IMR-90 (cell line): ENCODE measurements at regions not wholly inside any gene's neighbourhood (a gene's known extent, or its start where the extent isn't known, plus 50 kb on each side); places are given as distances from the start of the nearest gene placed in this dataset.

Experiments
- ATAC-seq: fragments of 200-7000 bp; cut with Tn5 transposase; 2 replicates; pipeline ENCODE4 v1.9.1; 2020; ENCODE audit warnings: low read depth, mild to moderate bottlenecking, moderate library complexity
- BruUV-seq: library from RNA; stranded (reverse); fragments of 400-500 nt; replicated peaks from 2 replicates; lab custom pipeline; 2021; lab: Mats Ljungman, UMichigan
- CTCF ChIA-PET: fragments of 300-600 bp; formaldehyde crosslinking; extraction: SDS; loops from one replicate; lab custom pipeline; 2021; ENCODE audit warnings: antibody characterized with exemption; lab: Yijun Ruan, JAX
- POLR2A ChIA-PET: fragments of 300-600 bp; sonication (Branson Sonifier 250); formaldehyde crosslinking; loops from one replicate; lab custom pipeline; 2022; ENCODE audit warnings: antibody characterized with exemption; ENCODE audit not compliant: unreplicated experiment; lab: Charles Lee
- DNase-seq: peaks from one replicate; pipeline ENCODE4 v3.0.0; 2013
- H2AFZ ChIP-seq: replicated peaks from 2 replicates; pipeline ENCODE3; 2013; ENCODE audit warnings: low read length, mild to moderate bottlenecking; ENCODE audit not compliant: poor library complexity
- H2AK5ac ChIP-seq: 2 replicates; pipeline ENCODE4 v1.6.1; 2013; ENCODE audit warnings: low read depth, low read length, inconsistent platforms
- H2AK9ac ChIP-seq: replicated peaks from 2 replicates; pipeline ENCODE3; 2013; ENCODE audit warnings: mild to moderate bottlenecking, low read depth, low read length, moderate library complexity; ENCODE audit not compliant: poor library complexity
- H2BK120ac ChIP-seq: 2 replicates; pipeline ENCODE4 v1.6.1; 2013; ENCODE audit warnings: low read depth, low read length, inconsistent platforms
- H2BK15ac ChIP-seq: 3 replicates; pipeline ENCODE4 v1.6.1; 2013; ENCODE audit warnings: low read depth, low read length, inconsistent platforms
- H2BK20ac ChIP-seq: 2 replicates; pipeline ENCODE4 v1.6.1; 2013; ENCODE audit warnings: low read depth, mild to moderate bottlenecking, inconsistent platforms, low read length, moderate library complexity
- H2BK5ac ChIP-seq: 2 replicates; pipeline ENCODE4 v1.6.1; 2013; ENCODE audit warnings: mild to moderate bottlenecking, low read depth, low read length, inconsistent platforms; ENCODE audit not compliant: poor library complexity, severe bottlenecking
- H3K14ac ChIP-seq: replicated peaks from 2 replicates; pipeline ENCODE4 v1.6.1; 2013; ENCODE audit warnings: low read depth, low read length, inconsistent platforms
- H3K18ac ChIP-seq: 2 replicates; pipeline ENCODE4 v1.6.1; 2013; ENCODE audit warnings: low read depth, low read length, control low read depth
- H3K23ac ChIP-seq: 2 replicates; pipeline ENCODE4 v1.6.1; 2013; ENCODE audit warnings: low read depth, low read length, inconsistent platforms
- H3K27ac ChIP-seq: 2 replicates; pipeline ENCODE4 v1.5.1; 2013; ENCODE audit warnings: mild to moderate bottlenecking, control low read depth, low read length; ENCODE audit not compliant: insufficient read depth
- H3K27me3 ChIP-seq: 2 replicates; pipeline ENCODE4 v1.6.1; 2013; ENCODE audit warnings: low read length; ENCODE audit not compliant: control insufficient read depth, insufficient read depth
- H3K36me3 ChIP-seq: 2 replicates; pipeline ENCODE4 v1.6.1; 2013; ENCODE audit warnings: low read length, mixed read lengths; ENCODE audit not compliant: control insufficient read depth, insufficient read depth
- H3K4ac ChIP-seq: 2 replicates; pipeline ENCODE4 v1.6.1; 2013; ENCODE audit warnings: low read depth, low read length, inconsistent platforms
- H3K4me1 ChIP-seq: 2 replicates; pipeline ENCODE4 v1.6.1; 2013; ENCODE audit warnings: low read length, mixed read lengths; ENCODE audit not compliant: control insufficient read depth, insufficient read depth
- H3K4me2 ChIP-seq: 2 replicates; pipeline ENCODE4 v1.6.1; 2013; ENCODE audit warnings: low read depth, mild to moderate bottlenecking, control low read depth, low read length, moderate library complexity
- H3K4me3 ChIP-seq: 2 replicates; pipeline ENCODE4 v1.5.1; 2013; ENCODE audit warnings: low read depth, mild to moderate bottlenecking, control low read depth, low read length, moderate library complexity; ENCODE audit not compliant: insufficient read depth
- H3K56ac ChIP-seq: 2 replicates; pipeline ENCODE4 v1.6.1; 2013; ENCODE audit warnings: low read length, inconsistent platforms; ENCODE audit not compliant: insufficient read depth; ENCODE audit errors: extremely low read depth
- H3K79me1 ChIP-seq, 2 experiments: 2 replicates each; pipeline ENCODE4 v1.6.1; 2013; ENCODE audit warnings: low read length in 2 of 2, inconsistent platforms in 1 of 2, low read depth in 1 of 2
- H3K9ac ChIP-seq: 2 replicates; pipeline ENCODE4 v1.6.1; 2013; ENCODE audit warnings: low read depth, low read length, control low read depth
- H3K9me1 ChIP-seq: 2 replicates; pipeline ENCODE4 v1.6.1; 2013; ENCODE audit warnings: low read length, inconsistent platforms; ENCODE audit not compliant: insufficient read depth
- H3K9me3 ChIP-seq: 2 replicates; pipeline ENCODE4 v1.6.1; 2013; ENCODE audit warnings: low read length; ENCODE audit not compliant: control insufficient read depth, insufficient read depth
- H4K20me1 ChIP-seq: 2 replicates; pipeline ENCODE4 v1.6.1; 2013; ENCODE audit warnings: low read length, inconsistent platforms; ENCODE audit not compliant: insufficient read depth
- H4K5ac ChIP-seq: 2 replicates; pipeline ENCODE4 v1.6.1; 2013; ENCODE audit warnings: mild to moderate bottlenecking, low read depth, low read length, control low read depth
- H4K8ac ChIP-seq, 2 experiments: 2 replicates each; pipeline ENCODE4 v1.6.1; 2013; ENCODE audit warnings: low read depth in 2 of 2, low read length in 2 of 2, control low read depth in 1 of 2, inconsistent platforms in 1 of 2
- H4K91ac ChIP-seq: 2 replicates; pipeline ENCODE4 v1.6.1; 2013; ENCODE audit warnings: low read depth, low read length, inconsistent platforms; ENCODE audit not compliant: insufficient read depth
- BHLHE40 ChIP-seq: fragments of 150-350 bp; IDR thresholded peaks from 2 replicates; pipeline ENCODE4 v1.6.1; 2016; ENCODE audit warnings: mild to moderate bottlenecking, low read depth, low read length
- CEBPB ChIP-seq: IDR thresholded peaks from 2 replicates; pipeline ENCODE4 v1.6.1; 2012; ENCODE audit warnings: low read depth, low read length, improper control_type of control experiment
- CHD1 ChIP-seq: IDR thresholded peaks from 2 replicates; pipeline ENCODE4 v1.6.1; 2012; ENCODE audit warnings: low read depth, low read length, improper control_type of control experiment
- ELK1 ChIP-seq: fragments of 150-350 bp; IDR thresholded peaks from 2 replicates; pipeline ENCODE4 v1.6.1; 2016; ENCODE audit warnings: low read depth, mild to moderate bottlenecking, low read length, moderate library complexity, borderline replicate concordance
- FOS ChIP-seq: fragments of 150-350 bp; IDR thresholded peaks from 2 replicates; pipeline ENCODE4 v1.6.1; 2016; ENCODE audit warnings: low read depth, low read length
- MAFK ChIP-seq: IDR thresholded peaks from 2 replicates; pipeline ENCODE4 v1.6.1; 2012; ENCODE audit warnings: low read depth, low read length, improper control_type of control experiment
- MAZ ChIP-seq: IDR thresholded peaks from 2 replicates; pipeline ENCODE4 v1.6.1; 2012; ENCODE audit warnings: low read depth, mild to moderate bottlenecking, low read length, improper control_type of control experiment, moderate library complexity, borderline replicate concordance
- MXI1 ChIP-seq: IDR thresholded peaks from 2 replicates; pipeline ENCODE4 v1.6.1; 2012; ENCODE audit warnings: low read depth, mild to moderate bottlenecking, low read length, moderate library complexity, borderline replicate concordance
- NFE2L2 ChIP-seq: fragments of 150-350 bp; IDR thresholded peaks from 2 replicates; pipeline ENCODE4 v1.6.1; 2016; ENCODE audit warnings: low read depth, mild to moderate bottlenecking, low read length
- POLR2A ChIP-seq: IDR thresholded peaks from 2 replicates; pipeline ENCODE4 v1.6.1; 2012; ENCODE audit warnings: mild to moderate bottlenecking, low read depth, low read length
- RAD21 ChIP-seq: IDR thresholded peaks from 2 replicates; pipeline ENCODE4 v1.6.1; 2012; ENCODE audit warnings: low read length, improper control_type of control experiment
- RCOR1 ChIP-seq: IDR thresholded peaks from 2 replicates; pipeline ENCODE4 v1.6.1; 2012; ENCODE audit warnings: mild to moderate bottlenecking, low read length, improper control_type of control experiment; ENCODE audit not compliant: insufficient replicate concordance
- RFX5 ChIP-seq: IDR thresholded peaks from 2 replicates; pipeline ENCODE4 v1.8.0; 2012; ENCODE audit warnings: low read depth, mild to moderate bottlenecking, low read length, moderate library complexity
- SMC3 ChIP-seq: fragments of 150-350 bp; IDR thresholded peaks from 2 replicates; pipeline ENCODE4 v1.6.1; 2016; ENCODE audit warnings: low read depth, mild to moderate bottlenecking, antibody characterized with exemption, low read length, moderate library complexity
- WGBS, 2 experiments: methylation state at CpG; one replicate each; pipeline versions ENCODE4 v1.1.5 to v1.1.7; 2013; ENCODE audit warnings: missing lambda C conversion rate in 2 of 2; ENCODE audit not compliant: insufficient read length in 1 of 2; ENCODE audit errors: extremely low coverage in 2 of 2; 5-methylcytosine and 5-hydroxymethylcytosine counted together
- dilution Hi-C: fragments of 300-500 bp; cut with HindIII; formaldehyde crosslinking; loops from one replicate; pipeline ENCODE4 v1.14.3; 2018; ENCODE audit warnings: low sequenced_read_pairs; ENCODE audit not compliant: unreplicated experiment
- in situ Hi-C: fragments of 300-500 bp; cut with MboI; formaldehyde crosslinking; loops from 3 replicates; pipeline ENCODE4 v1.14.3; 2019; ENCODE audit warnings: low sequenced_read_pairs, inconsistent platforms, mixed read lengths
- intact Hi-C: fragments of 100-400 bp; cut with micrococcal nuclease; formaldehyde crosslinking; loops from 2 replicates; pipeline ENCODE4 v1.10.0; 2022
- TF ChIP-seq, protein P1 (sequence below): fragments of 150-350 bp; IDR thresholded peaks from 2 replicates; pipeline ENCODE4 v1.6.1; 2017; ENCODE audit warnings: mild to moderate bottlenecking, antibody characterized with exemption, low read length, low read depth
- TF ChIP-seq, protein P2 (sequence below): conservative IDR thresholded peaks from 2 replicates; pipeline ENCODE4 v1.5.1; 2012; ENCODE audit warnings: mild to moderate bottlenecking, low read depth, low read length, improper control_type of control experiment

GRCh38 chr9:81227507-81228245 lies 461.7 kb downstream of the TLE1 start:
- dilution Hi-C loops (no loop called here), intact Hi-C loops (no loop called here), in situ Hi-C loops (no loop called here)
- no peak overlapping the region for H3K18ac ChIP-seq
- no peak overlapping the region for H3K56ac ChIP-seq
- no peak for ATAC-seq
- no peaks in the 10 kb centered on the region for H3K27me3 ChIP-seq
- no peaks in the 10 kb centered on the region for H3K79me1 ChIP-seq
- ChIA-PET CTCF (interaction anchor here (1.1 kb wide), 1 partner anchor 14 kb away, joined by 3 read pairs; no protein-coding TSS in a partner anchor), POLR2A (no interaction called here)
- no peak overlapping the region for H3K14ac ChIP-seq
- H2AK9ac ChIP-seq, result no peak overlapping the region
- no peak overlapping the region for H2BK5ac ChIP-seq
- no peak overlapping the region for H3K27ac ChIP-seq
- no peak overlapping the region for H3K4ac ChIP-seq
- peaks cover 8% of the 10 kb centered on the region for H3K4me1 ChIP-seq
- no peak overlapping the region for H3K23ac ChIP-seq
- no peak overlapping the region for H2AK5ac ChIP-seq
- H4K20me1 ChIP-seq, result no peaks in the 10 kb centered on the region
- TF ChIP-seq ELK1, result no peak
- no peak for TF ChIP-seq FOS
- TF ChIP-seq, protein P1, sequence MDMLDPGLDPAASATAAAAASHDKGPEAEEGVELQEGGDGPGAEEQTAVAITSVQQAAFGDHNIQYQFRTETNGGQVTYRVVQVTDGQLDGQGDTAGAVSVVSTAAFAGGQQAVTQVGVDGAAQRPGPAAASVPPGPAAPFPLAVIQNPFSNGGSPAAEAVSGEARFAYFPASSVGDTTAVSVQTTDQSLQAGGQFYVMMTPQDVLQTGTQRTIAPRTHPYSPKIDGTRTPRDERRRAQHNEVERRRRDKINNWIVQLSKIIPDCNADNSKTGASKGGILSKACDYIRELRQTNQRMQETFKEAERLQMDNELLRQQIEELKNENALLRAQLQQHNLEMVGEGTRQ, result no peak
- TF ChIP-seq MAZ, result no peak
- no peak for TF ChIP-seq BHLHE40
- TF ChIP-seq NFE2L2, result no peak
- TF ChIP-seq MXI1, result no peak
- TF ChIP-seq, protein P2, sequence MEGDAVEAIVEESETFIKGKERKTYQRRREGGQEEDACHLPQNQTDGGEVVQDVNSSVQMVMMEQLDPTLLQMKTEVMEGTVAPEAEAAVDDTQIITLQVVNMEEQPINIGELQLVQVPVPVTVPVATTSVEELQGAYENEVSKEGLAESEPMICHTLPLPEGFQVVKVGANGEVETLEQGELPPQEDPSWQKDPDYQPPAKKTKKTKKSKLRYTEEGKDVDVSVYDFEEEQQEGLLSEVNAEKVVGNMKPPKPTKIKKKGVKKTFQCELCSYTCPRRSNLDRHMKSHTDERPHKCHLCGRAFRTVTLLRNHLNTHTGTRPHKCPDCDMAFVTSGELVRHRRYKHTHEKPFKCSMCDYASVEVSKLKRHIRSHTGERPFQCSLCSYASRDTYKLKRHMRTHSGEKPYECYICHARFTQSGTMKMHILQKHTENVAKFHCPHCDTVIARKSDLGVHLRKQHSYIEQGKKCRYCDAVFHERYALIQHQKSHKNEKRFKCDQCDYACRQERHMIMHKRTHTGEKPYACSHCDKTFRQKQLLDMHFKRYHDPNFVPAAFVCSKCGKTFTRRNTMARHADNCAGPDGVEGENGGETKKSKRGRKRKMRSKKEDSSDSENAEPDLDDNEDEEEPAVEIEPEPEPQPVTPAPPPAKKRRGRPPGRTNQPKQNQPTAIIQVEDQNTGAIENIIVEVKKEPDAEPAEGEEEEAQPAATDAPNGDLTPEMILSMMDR, result no peak
- TF ChIP-seq POLR2A, result no peak
- no peak for TF ChIP-seq SMC3
- TF ChIP-seq CEBPB, result no peak
- no peak for TF ChIP-seq RAD21
- no peak for TF ChIP-seq RFX5
- TF ChIP-seq CHD1, result no peak
- no peak for TF ChIP-seq MAFK
- no peak for TF ChIP-seq RCOR1
- H3K9me3 ChIP-seq, result no peaks in the 10 kb centered on the region
- no peak overlapping the region for H2BK15ac ChIP-seq
- no peak overlapping the region for H3K4me3 ChIP-seq
- WGBS, 2 experiments, result 100% methylated on average over 2 of the region's 6 CpGs; no CpG with 5 or more reads in 1 of the 2 experiments
- no peaks in the 10 kb centered on the region; the same call in 1 of the 2 replicates for H3K9me1 ChIP-seq
- no peak overlapping the region for H4K5ac ChIP-seq
- H3K36me3 ChIP-seq, result no peaks in the 10 kb centered on the region
- no peak overlapping the region for H4K8ac ChIP-seq
- no peak overlapping the region for H2BK20ac ChIP-seq
- no peak for DNase-seq
- no peak overlapping the region for H2AFZ ChIP-seq
- H3K9ac ChIP-seq, result no peak overlapping the region
- no peak overlapping the region for H2BK120ac ChIP-seq
- H4K91ac ChIP-seq, result no peak overlapping the region
- H3K4me2 ChIP-seq, result no peak overlapping the region
- BruUV-seq, result no TSS peak
